ENCODE measurements at regions not wholly inside any gene's neighbourhood (a gene's known extent, or its start where the extent isn't known, plus 50 kb on each side); places are given as distances from the start of the nearest gene placed in this dataset.

DNA sequence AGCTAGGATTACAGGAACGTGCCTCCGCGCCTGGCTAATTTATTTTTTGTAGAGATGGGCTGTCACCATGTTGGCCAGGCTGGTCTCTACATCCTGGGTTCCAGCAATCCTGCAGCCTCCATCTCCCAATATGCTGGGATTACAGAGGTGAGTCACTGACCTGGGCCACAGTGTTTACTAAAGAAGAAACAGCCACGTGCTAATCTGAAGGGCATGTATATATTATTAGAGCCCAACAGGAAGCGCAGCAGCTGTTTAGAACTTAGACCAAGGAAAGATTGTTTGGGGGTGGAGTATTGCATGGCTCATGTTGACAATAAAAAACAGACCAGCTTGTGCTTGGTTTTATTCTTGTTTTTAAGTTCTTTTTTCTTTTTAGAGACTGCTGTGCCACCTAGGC is 60.2 kb downstream of the HAPSTR1 start:
- Histone ChIP-seq H3K36me3 (no peaks in the 10 kb centered on the region), H3K4me1 (no peaks in the 10 kb centered on the region), H3K27ac (no peak overlapping the region), H3K27me3 (peaks cover 7% of the 10 kb centered on the region), H3K4me3 (no peak overlapping the region), H3K9me3 (no peaks in the 10 kb centered on the region)
- DNase-seq, result no peak
- peak in 2 of 3 donors; percentile 9 to 11 for TF ChIP-seq POLR2AphosphoS5 (IDR thresholded peaks at IDR 0.05)
- TF ChIP-seq, protein P1, sequence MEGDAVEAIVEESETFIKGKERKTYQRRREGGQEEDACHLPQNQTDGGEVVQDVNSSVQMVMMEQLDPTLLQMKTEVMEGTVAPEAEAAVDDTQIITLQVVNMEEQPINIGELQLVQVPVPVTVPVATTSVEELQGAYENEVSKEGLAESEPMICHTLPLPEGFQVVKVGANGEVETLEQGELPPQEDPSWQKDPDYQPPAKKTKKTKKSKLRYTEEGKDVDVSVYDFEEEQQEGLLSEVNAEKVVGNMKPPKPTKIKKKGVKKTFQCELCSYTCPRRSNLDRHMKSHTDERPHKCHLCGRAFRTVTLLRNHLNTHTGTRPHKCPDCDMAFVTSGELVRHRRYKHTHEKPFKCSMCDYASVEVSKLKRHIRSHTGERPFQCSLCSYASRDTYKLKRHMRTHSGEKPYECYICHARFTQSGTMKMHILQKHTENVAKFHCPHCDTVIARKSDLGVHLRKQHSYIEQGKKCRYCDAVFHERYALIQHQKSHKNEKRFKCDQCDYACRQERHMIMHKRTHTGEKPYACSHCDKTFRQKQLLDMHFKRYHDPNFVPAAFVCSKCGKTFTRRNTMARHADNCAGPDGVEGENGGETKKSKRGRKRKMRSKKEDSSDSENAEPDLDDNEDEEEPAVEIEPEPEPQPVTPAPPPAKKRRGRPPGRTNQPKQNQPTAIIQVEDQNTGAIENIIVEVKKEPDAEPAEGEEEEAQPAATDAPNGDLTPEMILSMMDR (IDR thresholded peaks at IDR 0.05), result no peak
- 62% methylated on average over 5 of the region's 5 CpGs; no CpG with 5 or more reads in 1 of the 2 donors for WGBS, 2 donors (ENCODE audit: low coverage in 1 of 2)
- in situ Hi-C loops (cut with MboI; ENCODE audit: low pct_ligation_motif_present in 1 of 4, low pct_unique_long_range_greater_than_20kb in 1 of 4, low sequenced_read_pairs in 3 of 4), result loop anchor here in 1 of 4 donors (25.0 kb wide), 1 partner anchor 1011 kb away; no protein-coding TSS in a partner anchor
- intact Hi-C loops (cut with DNase I; ENCODE audit: low total_unique reads), result no loop called here

DNA sequence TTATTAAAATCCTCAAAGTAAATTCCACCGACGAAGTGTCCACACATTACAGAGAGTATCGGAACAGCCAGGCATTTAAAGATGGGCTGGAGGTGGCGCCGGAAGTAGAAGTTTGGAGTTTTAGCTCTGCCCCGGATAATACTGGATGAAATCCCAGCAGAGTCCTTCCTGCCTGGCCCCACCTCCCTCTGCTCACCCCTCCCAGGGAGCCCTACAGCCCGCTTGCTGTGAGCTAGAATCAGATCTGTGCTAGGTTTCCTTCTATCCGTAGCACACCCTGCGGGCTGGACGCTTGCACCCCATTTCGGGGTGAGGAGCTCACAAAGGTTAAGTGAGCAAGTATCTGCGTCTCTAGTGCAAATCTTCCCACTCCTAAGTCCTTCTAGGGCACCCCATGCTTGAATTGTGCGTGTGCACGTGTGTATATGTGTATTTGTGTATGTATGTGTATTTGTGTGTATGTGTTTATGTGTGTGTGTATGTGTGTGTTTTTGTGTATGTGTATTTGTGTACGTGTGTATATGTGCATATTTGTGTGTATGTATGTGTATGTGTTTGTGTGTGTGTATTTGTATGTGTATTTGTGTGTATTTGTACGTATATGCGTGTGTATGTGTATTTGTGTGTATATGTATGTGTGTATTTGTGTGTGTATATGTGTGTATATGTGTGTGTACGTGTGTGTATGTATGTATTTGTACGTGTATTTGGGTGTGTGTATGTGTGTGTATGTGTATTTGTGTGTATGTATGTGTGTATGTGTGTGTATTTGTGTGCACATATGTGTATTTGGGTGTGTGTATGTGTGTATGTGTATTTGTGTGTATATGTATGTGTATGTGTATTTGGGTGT is 61.4 kb downstream of the HAPSTR1 start:
- Histone ChIP-seq H3K4me3 (no peak overlapping the region), H3K4me1 (no peaks in the 10 kb centered on the region), H3K27ac (no peak overlapping the region), H3K27me3 (peaks cover 11% of the 10 kb centered on the region), H3K9me3 (no peaks in the 10 kb centered on the region), H3K36me3 (no peaks in the 10 kb centered on the region)
- in situ Hi-C loops (cut with MboI; ENCODE audit: low pct_ligation_motif_present in 1 of 4, low pct_unique_long_range_greater_than_20kb in 1 of 4, low sequenced_read_pairs in 3 of 4) (loop anchor here in 1 of 4 donors (25.0 kb wide), 1 partner anchor 1009 kb away; no protein-coding TSS in a partner anchor), intact Hi-C loops (cut with DNase I; ENCODE audit: low total_unique reads) (no loop called here)
- DNase-seq, result no peak
- WGBS, 2 donors (ENCODE audit: low coverage in 1 of 2), result 85 to 87% methylated on average over 8 to 19 of the region's 19 CpGs
- no peak for TF ChIP-seq POLR2AphosphoS5 (IDR thresholded peaks at IDR 0.05)
- TF ChIP-seq, protein P1 (IDR thresholded peaks at IDR 0.05), result no peak
- TF ChIP-seq EP300 (IDR thresholded peaks at IDR 0.05; ENCODE audit: low read depth), result no peak
- TF ChIP-seq POLR2A (IDR thresholded peaks at IDR 0.05), result no peak

DNA sequence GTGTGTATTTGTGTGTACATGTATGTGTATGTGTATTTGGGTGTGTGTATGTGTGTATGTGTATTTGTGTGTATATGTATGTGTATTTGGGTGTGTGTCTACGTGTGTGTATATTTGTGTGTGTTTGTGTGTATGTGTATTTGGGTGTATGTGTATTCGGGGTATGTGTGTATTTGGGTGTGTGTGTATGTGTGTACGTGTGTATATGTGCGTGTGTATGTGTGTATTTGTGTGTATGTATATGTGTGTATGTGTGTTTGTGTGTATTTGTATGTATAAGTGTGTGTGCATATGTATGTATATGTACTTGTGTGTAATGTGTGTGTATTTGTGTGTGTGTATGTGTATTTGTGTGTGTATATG is 62.0 kb downstream of the HAPSTR1 start:
- no peak overlapping the region for H3K27ac ChIP-seq
- DNase-seq, result no peak
- H3K27me3 ChIP-seq, result peaks cover 11% of the 10 kb centered on the region
- no peak overlapping the region for H3K4me3 ChIP-seq
- no peaks in the 10 kb centered on the region for H3K36me3 ChIP-seq
- H3K9me3 ChIP-seq, result no peaks in the 10 kb centered on the region
- intact Hi-C loops (cut with DNase I; ENCODE audit: low total_unique reads), result no loop called here
- TF ChIP-seq, protein P1 (IDR thresholded peaks at IDR 0.05), result no peak
- no peak for TF ChIP-seq EP300 (IDR thresholded peaks at IDR 0.05; ENCODE audit: low read depth)
- TF ChIP-seq POLR2AphosphoS5 (IDR thresholded peaks at IDR 0.05), result no peak
- no peak for TF ChIP-seq POLR2A (IDR thresholded peaks at IDR 0.05)
- 79 to 96% methylated on average over 4 of the region's 4 CpGs for WGBS, 2 donors (ENCODE audit: low coverage in 1 of 2)
- in situ Hi-C loops (cut with MboI; ENCODE audit: low pct_ligation_motif_present in 1 of 4, low pct_unique_long_range_greater_than_20kb in 1 of 4, low sequenced_read_pairs in 3 of 4), result loop anchor here in 1 of 4 donors (25.0 kb wide), 1 partner anchor 1009 kb away; no protein-coding TSS in a partner anchor
- no peaks in the 10 kb centered on the region for H3K4me1 ChIP-seq

DNA sequence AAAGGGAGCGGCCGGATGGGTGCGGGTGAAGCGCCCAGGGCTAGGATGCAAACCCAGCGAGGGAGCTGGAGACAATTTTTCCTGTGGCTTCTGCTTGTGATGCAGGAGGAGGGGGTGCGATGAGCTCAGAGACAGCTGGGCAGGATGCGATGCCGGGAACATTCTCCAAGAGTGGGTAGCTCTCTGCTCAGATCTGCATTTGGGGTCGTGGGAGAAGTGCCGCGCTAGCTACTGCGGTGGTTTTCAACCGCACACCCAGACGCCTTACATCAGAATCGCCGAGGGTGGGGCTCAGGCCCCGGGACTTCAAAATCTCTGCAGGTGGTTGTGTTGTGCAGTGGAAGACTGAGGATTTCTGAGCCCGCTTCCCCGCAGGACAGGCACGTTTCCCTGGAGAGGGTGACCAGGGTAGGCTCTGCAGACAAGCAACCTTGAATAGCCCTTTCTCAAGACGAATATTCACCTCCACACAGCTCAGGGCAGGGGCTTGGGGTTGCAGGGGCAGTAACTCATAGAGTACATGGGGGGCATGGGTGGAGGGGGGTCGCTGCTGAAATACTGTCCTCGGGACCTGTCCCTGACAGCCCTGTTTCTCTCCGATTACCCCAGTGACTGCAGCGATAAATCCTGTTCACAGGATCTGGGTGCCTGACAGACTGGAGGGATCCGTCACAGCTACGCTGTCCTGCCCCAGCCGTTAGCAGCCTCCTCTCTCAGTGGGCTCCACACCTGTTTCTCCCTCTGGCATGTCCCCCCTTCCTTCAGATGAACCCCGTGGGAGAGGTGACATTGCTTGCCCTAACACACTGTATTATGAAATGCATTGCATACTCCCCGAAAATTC is 63.3 kb downstream of the HAPSTR1 start:
- in situ Hi-C loops (cut with MboI; ENCODE audit: low pct_ligation_motif_present in 1 of 4, low pct_unique_long_range_greater_than_20kb in 1 of 4, low sequenced_read_pairs in 3 of 4), result loop anchor here in 1 of 4 donors (25.0 kb wide), 1 partner anchor 1008 kb away; no protein-coding TSS in a partner anchor
- Histone ChIP-seq H3K4me3 (no peak overlapping the region), H3K36me3 (no peaks in the 10 kb centered on the region), H3K27me3 (peaks cover 11% of the 10 kb centered on the region), H3K27ac (no peak overlapping the region), H3K4me1 (no peaks in the 10 kb centered on the region), H3K9me3 (no peaks in the 10 kb centered on the region)
- WGBS, 2 donors (ENCODE audit: low coverage in 1 of 2), result 65 to 76% methylated on average over 8 to 30 of the region's 30 CpGs
- intact Hi-C loops (cut with DNase I; ENCODE audit: low total_unique reads), result no loop called here
- no peak for DNase-seq
- TF ChIP-seq POLR2AphosphoS5 (IDR thresholded peaks at IDR 0.05) (no peak), EP300 (IDR thresholded peaks at IDR 0.05; ENCODE audit: low read depth) (no peak)
- TF ChIP-seq, protein P1 (IDR thresholded peaks at IDR 0.05), result no peak
